HepG2 (cell line): ENCODE measurements at regions not wholly inside any gene's neighbourhood (a gene's known extent, or its start where the extent isn't known, plus 50 kb on each side); places are given as distances from the start of the nearest gene placed in this dataset.

ENCODE experiments used
- ATAC-seq: fragments of 200-7000 bp; cut with Tn5 transposase; 3 replicates; pipeline ENCODE4 v1.9.1; 2020; ENCODE audit warnings: mild to moderate bottlenecking, moderate library complexity
- BruUV-seq: library from RNA; stranded (reverse); fragments of 400-500 nt; replicated peaks from 2 replicates; lab custom pipeline; 2021; lab: Mats Ljungman, UMichigan
- CTCF ChIA-PET: fragments of 300-600 bp; formaldehyde crosslinking; extraction: SDS; loops from one replicate; lab custom pipeline; 2021; ENCODE audit warnings: low total read pairs, inconsistent platforms, low intra/inter-chr PET ratio; lab: Yijun Ruan, JAX
- POLR2A ChIA-PET: fragments of 350-600 bp; sonication (Branson Sonifier 250); formaldehyde crosslinking; loops from one replicate; lab custom pipeline; 2020; ENCODE audit warnings: antibody characterized with exemption, inconsistent platforms; lab: Yijun Ruan, JAX
- DNase-seq: peaks from one replicate; pipeline ENCODE4 v3.0.0-alpha.2; 2015; ENCODE audit warnings: low spot score
- FAIRE-seq: peaks from 3 replicates; lab custom pipeline; 2011; peaks lifted over from hg19 to GRCh38; lab: Jason Lieb, UNC
- H2AFZ ChIP-seq: one replicate; pipeline ENCODE4 v1.6.1; 2011; ENCODE audit warnings: low read length, inconsistent platforms
- H3K27ac ChIP-seq: fragments of 300-600 bp; 3 replicates; pipeline ENCODE4 v1.8.0; 2011; ENCODE audit warnings: mixed run types, mild to moderate bottlenecking, mixed read lengths, low read length, inconsistent platforms; ENCODE audit not compliant: insufficient read depth; ENCODE audit errors: extremely low read length
- H3K27me3 ChIP-seq, 2 experiments: fragments of 200-600 bp in 1 of 2; 2 replicates in 1 of 2; 3 replicates in 1 of 2; pipeline versions ENCODE4 v1.6.0 to v1.8.0; 2011; ENCODE audit warnings: low read length in 2 of 2, mild to moderate bottlenecking in 2 of 2, moderate library complexity in 2 of 2, inconsistent platforms in 1 of 2; ENCODE audit not compliant: insufficient read depth in 2 of 2, control insufficient read depth in 1 of 2
- H3K36me3 ChIP-seq, 2 experiments: fragments of 200-600 bp in 1 of 2; replicated peaks in 1 of 2; 2 replicates in 1 of 2; 3 replicates in 1 of 2; pipeline versions ENCODE4 v1.5.1 to v1.8.0; 2011; ENCODE audit warnings: low read length in 2 of 2, inconsistent platforms in 1 of 2; ENCODE audit not compliant: insufficient read depth in 2 of 2, control insufficient read depth in 1 of 2
- H3K4me1 ChIP-seq: 2 replicates; pipeline ENCODE4 v1.5.1; 2012; ENCODE audit warnings: low read length, inconsistent platforms; ENCODE audit not compliant: insufficient read depth
- H3K4me2 ChIP-seq: 2 replicates; pipeline ENCODE4 v1.6.0; 2011; ENCODE audit warnings: low read depth, low read length, inconsistent platforms
- H3K4me3 ChIP-seq, 3 experiments: fragments of 200-600 bp in 1 of 3; sonication (generic), shearing (Covaris generic) in 1 of 3; replicated peaks in 1 of 3; 2 replicates each; pipeline ENCODE4 v1.5.1; 2011 to 2016; ENCODE audit warnings: low read length in 3 of 3, inconsistent platforms in 2 of 3, low read depth in 2 of 3, mild to moderate bottlenecking in 2 of 3, control low read depth in 1 of 3, mixed read lengths in 1 of 3; ENCODE audit not compliant: insufficient read depth in 1 of 3
- H3K79me2 ChIP-seq: one replicate; pipeline ENCODE4 v1.6.1; 2011; ENCODE audit warnings: low read length, inconsistent platforms; ENCODE audit not compliant: insufficient read depth
- H3K9ac ChIP-seq: 2 replicates; pipeline ENCODE4 v1.6.0; 2011; ENCODE audit warnings: mild to moderate bottlenecking, low read depth, low read length, inconsistent platforms; ENCODE audit not compliant: insufficient read depth
- H3K9me3 ChIP-seq: 2 replicates; pipeline ENCODE4 v1.5.1; 2012; ENCODE audit warnings: mild to moderate bottlenecking, low read length
- H4K20me1 ChIP-seq: 2 replicates; pipeline ENCODE4 v1.6.0; 2011; ENCODE audit warnings: inconsistent platforms, mild to moderate bottlenecking, low read length, moderate library complexity; ENCODE audit not compliant: insufficient read depth
- CENPX ChIP-seq: sonication (generic); formaldehyde crosslinking; IDR thresholded peaks from 2 replicates; pipeline ENCODE4 v1.9.0; 2021; ENCODE audit warnings: mild to moderate bottlenecking, missing genetic modification reagents, moderate library complexity
- HMG20A ChIP-seq: IDR thresholded peaks from 2 replicates; pipeline ENCODE4 v1.6.1; 2016; ENCODE audit warnings: borderline replicate concordance
- NCOA2 ChIP-seq: sonication (generic); formaldehyde crosslinking; IDR thresholded peaks from 2 replicates; pipeline ENCODE4 v1.8.0; 2022; ENCODE audit warnings: inconsistent platforms
- ZBTB7A ChIP-seq: sonication (generic); formaldehyde crosslinking; IDR thresholded peaks from 2 replicates; pipeline ENCODE4 v1.8.0; 2022; ENCODE audit warnings: mild to moderate bottlenecking, missing genetic modification reagents
- WGBS: methylation state at CpG from one replicate; pipeline ENCODE4 v1.1.6; 2017; ENCODE audit warnings: low lambda C conversion rate; 5-methylcytosine and 5-hydroxymethylcytosine counted together
- in situ Hi-C: cut with HindIII; loops from 2 replicates; pipeline ENCODE4 v1.10.0; 2017; ENCODE audit warnings: low pct_unique_long_range_greater_than_20kb; ENCODE audit not compliant: extremely low pct_ligation_motif_present
- intact Hi-C: fragments of 100-400 bp; cut with micrococcal nuclease; formaldehyde crosslinking; loops from one replicate; pipeline ENCODE4 v1.10.0; 2022; ENCODE audit not compliant: unreplicated experiment

DNA sequence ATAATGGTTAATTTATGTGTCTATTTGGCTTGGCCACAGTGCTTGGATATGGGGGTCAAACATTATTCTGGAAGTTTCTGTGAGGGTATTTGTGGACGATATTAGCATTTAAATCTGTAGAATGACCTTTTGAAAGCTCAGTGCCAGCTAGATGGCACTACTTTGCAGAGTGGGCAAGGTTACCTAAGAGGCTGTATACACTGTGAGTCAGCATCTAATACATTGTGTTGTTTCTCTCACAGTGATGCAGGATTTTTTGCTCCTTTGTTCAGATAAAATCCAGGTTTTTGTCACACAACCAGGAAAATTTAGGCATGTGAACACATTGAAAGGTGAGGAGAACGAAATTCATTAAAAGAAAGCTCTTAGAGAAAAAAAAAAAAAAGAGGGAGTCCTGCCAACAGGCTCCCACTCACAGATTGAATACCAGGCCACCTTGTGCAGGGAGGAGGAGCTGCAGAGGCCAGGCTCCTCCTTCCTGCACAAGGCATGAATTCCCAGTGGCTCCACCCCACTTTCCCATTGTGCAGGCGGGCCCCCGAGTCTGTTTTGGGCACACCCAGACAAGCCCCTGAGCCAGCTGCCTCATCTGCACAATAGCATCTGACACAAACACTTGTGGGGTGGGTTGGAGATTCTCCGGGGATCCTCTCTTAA is 551.0 kb upstream of the ATXN8OS start:
- TF ChIP-seq CENPX (CRISPR knock-in tag) (no peak), NCOA2 (CRISPR knock-in tag) (no peak), ZBTB7A (CRISPR knock-in tag) (no peak)

DNA sequence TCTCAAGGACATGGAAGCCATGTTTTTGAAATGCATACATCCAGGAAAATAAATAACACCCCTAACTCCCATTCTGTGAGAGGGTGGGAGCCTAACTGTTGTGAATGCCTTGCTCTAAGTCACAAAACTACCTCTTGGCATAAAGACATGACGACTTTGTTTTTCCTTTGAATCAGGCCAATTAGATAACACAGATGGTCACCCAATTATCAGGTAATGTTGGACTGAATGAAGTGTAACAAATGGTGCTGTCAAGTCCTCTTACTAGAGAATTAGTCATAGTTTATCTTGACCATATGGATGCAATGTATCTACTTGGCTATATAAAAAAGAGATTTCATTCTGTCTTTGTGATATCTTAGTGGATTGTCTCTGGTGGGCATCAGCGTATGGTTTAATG is 553.6 kb upstream of the ATXN8OS start:
- Histone ChIP-seq H2AFZ (no peak overlapping the region), H3K27me3 (no peaks in the 10 kb centered on the region), H3K79me2 (no peaks in the 10 kb centered on the region), H3K4me2 (no peak overlapping the region), H3K4me3 (no peak overlapping the region), H3K4me1 (no peaks in the 10 kb centered on the region), H3K36me3 (no peaks in the 10 kb centered on the region), H3K27ac (no peak overlapping the region), H3K9me3 (no peaks in the 10 kb centered on the region)
- ChIA-PET CTCF (no interaction called here), POLR2A (no interaction called here)
- FAIRE-seq (no peak), DNase-seq (no peak)
- intact Hi-C loops = no loop called here
- no TSS peak for BruUV-seq
- WGBS = 3% methylated on average over 2 of the region's 2 CpGs
- TF ChIP-seq HMG20A (CRISPR knock-in tag) = no peak
- TF ChIP-seq, all 625 proteins: peak for 0
- H3K9ac ChIP-seq = no peak overlapping the region
- in situ Hi-C loops = no loop called here
- no peaks in the 10 kb centered on the region for H4K20me1 ChIP-seq
- ATAC-seq = no peak

More for the DNA sequence above, 551.0 kb upstream of the ATXN8OS start:
- no peak overlapping the region for H3K27ac ChIP-seq
- no peak overlapping the region for H3K4me3 ChIP-seq
- 10% methylated on average over 4 of the region's 5 CpGs for WGBS
- ChIA-PET CTCF (no interaction called here), POLR2A (no interaction called here)
- H3K4me2 ChIP-seq = no peak overlapping the region
- intact Hi-C loops = no loop called here
- no peak overlapping the region for H2AFZ ChIP-seq
- H3K9me3 ChIP-seq = no peaks in the 10 kb centered on the region
- no peaks in the 10 kb centered on the region for H4K20me1 ChIP-seq
- H3K9ac ChIP-seq = no peak overlapping the region
- no peaks in the 10 kb centered on the region for H3K27me3 ChIP-seq
- in situ Hi-C loops = no loop called here
- DNase-seq (no peak), FAIRE-seq (no peak), ATAC-seq (no peak)
- H3K79me2 ChIP-seq = no peaks in the 10 kb centered on the region
- no peaks in the 10 kb centered on the region for H3K4me1 ChIP-seq
- H3K36me3 ChIP-seq = no peaks in the 10 kb centered on the region
- BruUV-seq = no TSS peak
